ENCODE measurements at regions not wholly inside any gene's neighbourhood (a gene's known extent, or its start where the extent isn't known, plus 50 kb on each side); places are given as distances from the start of the nearest gene placed in this dataset.

DNA sequence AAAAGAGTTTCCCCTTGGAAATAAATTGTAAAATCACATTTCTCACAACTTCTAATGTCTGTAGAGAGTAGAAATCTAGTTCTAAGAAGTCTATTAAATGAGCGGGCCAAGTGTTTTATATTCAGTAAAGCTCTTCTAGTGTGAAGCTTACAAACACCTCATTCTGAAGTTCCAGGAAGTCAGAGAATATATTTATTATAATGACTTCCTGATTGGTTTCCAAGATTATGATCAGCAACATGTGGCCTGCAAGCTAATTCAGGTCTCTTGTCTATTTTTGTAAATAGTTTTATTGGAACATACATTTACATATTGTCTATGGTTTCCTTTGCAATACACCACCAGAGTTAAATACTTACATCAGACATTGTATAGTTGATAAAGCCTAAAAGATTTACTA is 603.9 kb downstream of the AMY1C start:
- TF ChIP-seq, protein P1, sequence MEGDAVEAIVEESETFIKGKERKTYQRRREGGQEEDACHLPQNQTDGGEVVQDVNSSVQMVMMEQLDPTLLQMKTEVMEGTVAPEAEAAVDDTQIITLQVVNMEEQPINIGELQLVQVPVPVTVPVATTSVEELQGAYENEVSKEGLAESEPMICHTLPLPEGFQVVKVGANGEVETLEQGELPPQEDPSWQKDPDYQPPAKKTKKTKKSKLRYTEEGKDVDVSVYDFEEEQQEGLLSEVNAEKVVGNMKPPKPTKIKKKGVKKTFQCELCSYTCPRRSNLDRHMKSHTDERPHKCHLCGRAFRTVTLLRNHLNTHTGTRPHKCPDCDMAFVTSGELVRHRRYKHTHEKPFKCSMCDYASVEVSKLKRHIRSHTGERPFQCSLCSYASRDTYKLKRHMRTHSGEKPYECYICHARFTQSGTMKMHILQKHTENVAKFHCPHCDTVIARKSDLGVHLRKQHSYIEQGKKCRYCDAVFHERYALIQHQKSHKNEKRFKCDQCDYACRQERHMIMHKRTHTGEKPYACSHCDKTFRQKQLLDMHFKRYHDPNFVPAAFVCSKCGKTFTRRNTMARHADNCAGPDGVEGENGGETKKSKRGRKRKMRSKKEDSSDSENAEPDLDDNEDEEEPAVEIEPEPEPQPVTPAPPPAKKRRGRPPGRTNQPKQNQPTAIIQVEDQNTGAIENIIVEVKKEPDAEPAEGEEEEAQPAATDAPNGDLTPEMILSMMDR (IDR thresholded peaks at IDR 0.05; ENCODE audit: extremely low read depth in 1 of 2, insufficient read depth in 1 of 2, low read depth in 1 of 2, low read length in 2 of 2) = no peak
- no peak for TF ChIP-seq POLR2A (IDR thresholded peaks at IDR 0.05; ENCODE audit: low read depth, low read length)
- TF ChIP-seq EZH2 (IDR thresholded peaks at IDR 0.05; ENCODE audit: borderline replicate concordance, low read depth, low read length, severe bottlenecking) = no peak
- no peak for TF ChIP-seq GATA2 (IDR thresholded peaks at IDR 0.05; ENCODE audit: insufficient read depth, insufficient read length, low read depth, low read length)
- TF ChIP-seq POLR2AphosphoS5 (IDR thresholded peaks at IDR 0.05; ENCODE audit: insufficient read depth, low read depth, low read length) = no peak
- TF ChIP-seq FOS (IDR thresholded peaks at IDR 0.05; ENCODE audit: borderline replicate concordance, insufficient read depth, low read length) = no peak
- TF ChIP-seq MAX (IDR thresholded peaks at IDR 0.05; ENCODE audit: insufficient read depth, insufficient read length) = no peak
- no peak for TF ChIP-seq MYC (IDR thresholded peaks at IDR 0.05; ENCODE audit: low read depth, low read length)
- TF ChIP-seq JUN (IDR thresholded peaks at IDR 0.05; ENCODE audit: borderline replicate concordance, insufficient read depth, insufficient read length, low read depth) = no peak

Measured in endothelial cell of umbilical vein (primary cell).